Liver (tissue), 8 donors: ENCODE measurements at regions not wholly inside any gene's neighbourhood (a gene's known extent, or its start where the extent isn't known, plus 50 kb on each side); places are given as distances from the start of the nearest gene placed in this dataset.

Experiments
- DNase-seq: peaks from one replicate; pipeline ENCODE4 v3.0.0-alpha.2; 2017; ENCODE audit warnings: low spot score
- H3K27ac ChIP-seq, 2 donors: one replicate each; pipeline ENCODE4 v1.7.0; 2013; ENCODE audit warnings: inconsistent platforms in 2 of 2, low read length in 2 of 2, control low read depth in 1 of 2, low read depth in 1 of 2, mild to moderate bottlenecking in 1 of 2
- H3K27me3 ChIP-seq, 4 donors: one replicate each; pipeline versions ENCODE4 v1.6.1 to v1.7.0; 2013; ENCODE audit warnings: low read length in 3 of 4, inconsistent platforms in 1 of 4, mild to moderate bottlenecking in 1 of 4, moderate library complexity in 1 of 4; ENCODE audit not compliant: control insufficient read depth in 4 of 4, insufficient read depth in 4 of 4
- H3K36me3 ChIP-seq, 4 donors: one replicate each; pipeline versions ENCODE4 v1.6.1 to v1.7.0; 2013; ENCODE audit warnings: low read length in 3 of 4, mild to moderate bottlenecking in 3 of 4, low read depth in 1 of 4, moderate library complexity in 1 of 4; ENCODE audit not compliant: control insufficient read depth in 4 of 4, insufficient read depth in 3 of 4
- H3K4me1 ChIP-seq, 4 donors: one replicate each; pipeline versions ENCODE4 v1.6.1 to v1.7.0; 2013; ENCODE audit warnings: low read length in 3 of 4, mild to moderate bottlenecking in 3 of 4, moderate library complexity in 1 of 4; ENCODE audit not compliant: control insufficient read depth in 4 of 4, insufficient read depth in 4 of 4
- H3K4me3 ChIP-seq, 3 donors: one replicate each; pipeline versions ENCODE4 v1.6.1 to v1.7.0; 2013; ENCODE audit warnings: low read length in 3 of 3, control low read depth in 1 of 3, low read depth in 1 of 3, mild to moderate bottlenecking in 1 of 3
- H3K9ac ChIP-seq, 2 donors: one replicate each; pipeline ENCODE4 v1.7.0; 2013; ENCODE audit warnings: low read length in 2 of 2, mild to moderate bottlenecking in 2 of 2, moderate library complexity in 2 of 2, control low read depth in 1 of 2, low read depth in 1 of 2
- H3K9me3 ChIP-seq, 4 donors: one replicate each; pipeline versions ENCODE4 v1.6.1 to v1.7.0; 2013; ENCODE audit warnings: low read length in 3 of 4; ENCODE audit not compliant: control insufficient read depth in 4 of 4
- CTCF ChIP-seq: fragments of 150-350 bp; IDR thresholded peaks from 2 replicates; pipeline ENCODE4 v1.5.1; 2017; ENCODE audit warnings: improper control_type of control experiment, low read depth, low read length; ENCODE audit not compliant: missing input control
- FOXA2 ChIP-seq: IDR thresholded peaks from 2 replicates; pipeline ENCODE4 v1.6.1; 2016; ENCODE audit warnings: antibody characterized with exemption
- HNF4A ChIP-seq, 2 donors: conservative IDR thresholded peaks; 2 replicates each; pipeline ENCODE4 v1.6.1; 2016; ENCODE audit warnings: antibody characterized with exemption in 2 of 2, mild to moderate bottlenecking in 2 of 2
- JUND ChIP-seq, 2 donors: IDR thresholded peaks; 2 replicates each; pipeline ENCODE4 v1.6.1; 2016; ENCODE audit warnings: antibody characterized with exemption in 2 of 2
- MAX ChIP-seq: IDR thresholded peaks from 2 replicates; pipeline ENCODE4 v1.6.1; 2016; ENCODE audit warnings: antibody characterized with exemption
- NR2F2 ChIP-seq: IDR thresholded peaks from 2 replicates; pipeline ENCODE4 v1.6.1; 2016; ENCODE audit warnings: antibody characterized with exemption
- RAD21 ChIP-seq, 2 donors: IDR thresholded peaks; 2 replicates each; pipeline ENCODE4 v1.6.1; 2016; ENCODE audit warnings: antibody characterized with exemption in 2 of 2, mild to moderate bottlenecking in 2 of 2
- RXRA ChIP-seq, 2 donors: IDR thresholded peaks; 2 replicates each; pipeline ENCODE4 v1.6.1; 2017 to 2018; ENCODE audit warnings: antibody characterized with exemption in 2 of 2, mild to moderate bottlenecking in 1 of 2
- SP1 ChIP-seq: IDR thresholded peaks from 2 replicates; pipeline ENCODE4 v1.6.1; 2018; ENCODE audit warnings: antibody characterized with exemption, mild to moderate bottlenecking
- TAF1 ChIP-seq: conservative IDR thresholded peaks from 2 replicates; pipeline ENCODE4 v1.6.1; 2016; ENCODE audit warnings: antibody characterized with exemption, mild to moderate bottlenecking
- WGBS: extraction: QIAGEN DNeasy Blood & Tissue Kit; methylation state at CpG from one replicate; pipeline ENCODE4 v1.1.7; 2013; 5-methylcytosine and 5-hydroxymethylcytosine counted together
- donor health status: healthy.
- donor health status: healthy.
- donor health status: healthy.
- donor health status: healthy.
- donor health status: healthy.

GRCh38 chr4:29908276-29908675 lies 811.9 kb upstream of the PCDH7 start:
- Histone ChIP-seq H3K27ac (no peak overlapping the region), H3K36me3 (no peaks in the 10 kb centered on the region), H3K9ac (no peak overlapping the region), H3K9me3 (no peaks in the 10 kb centered on the region), H3K27me3 (no peaks in the 10 kb centered on the region), H3K4me1 (no peaks in the 10 kb centered on the region), H3K4me3 (no peak overlapping the region)
- TF ChIP-seq RAD21 (IDR thresholded peaks at IDR 0.05) (no peak), FOXA2 (no peak)
- no peak for DNase-seq
- 73% methylated on average over 2 of the region's 2 CpGs for WGBS

- Histone ChIP-seq H3K27ac (no peak overlapping the region), H3K4me3 (no peak overlapping the region), H3K4me1 (no peaks in the 10 kb centered on the region), H3K9ac (no peak overlapping the region), H3K36me3 (no peaks in the 10 kb centered on the region), H3K9me3 (no peaks in the 10 kb centered on the region), H3K27me3 (no peaks in the 10 kb centered on the region)
- no peak for DNase-seq
- 68% methylated on average over 2 of the region's 2 CpGs for WGBS
- TF ChIP-seq JUND (IDR thresholded peaks at IDR 0.05) (no peak), MAX (no peak), RXRA (IDR thresholded peaks at IDR 0.05) (no peak), TAF1 (no peak), HNF4A (conservative IDR thresholded peaks at IDR 0.05) (no peak), FOXA2 (no peak), NR2F2 (no peak), CTCF (no peak), RAD21 (IDR thresholded peaks at IDR 0.05) (no peak)
Observed at GRCh38 chr4:29927895-29928294, 792.3 kb upstream of the PCDH7 start.

GRCh38 chr4:29948451-29948850 lies 771.7 kb upstream of the PCDH7 start:
- no peak overlapping the region for H3K9ac ChIP-seq
- 66% methylated on average over 2 of the region's 2 CpGs for WGBS
- no peak for TF ChIP-seq SP1
- DNase-seq, result no peak
- H3K36me3 ChIP-seq, result no peaks in the 10 kb centered on the region
- no peaks in the 10 kb centered on the region for H3K4me1 ChIP-seq
- H3K27me3 ChIP-seq, result no peaks in the 10 kb centered on the region
- H3K27ac ChIP-seq, result no peak overlapping the region
- no peaks in the 10 kb centered on the region for H3K9me3 ChIP-seq
- no peak overlapping the region for H3K4me3 ChIP-seq

GRCh38 chr4:29948858-29949257 lies 771.3 kb upstream of the PCDH7 start:
- Histone ChIP-seq H3K4me1 (no peaks in the 10 kb centered on the region), H3K9ac (no peak overlapping the region), H3K27ac (no peak overlapping the region), H3K27me3 (no peaks in the 10 kb centered on the region), H3K4me3 (no peak overlapping the region), H3K36me3 (no peaks in the 10 kb centered on the region), H3K9me3 (no peaks in the 10 kb centered on the region)
- TF ChIP-seq JUND (IDR thresholded peaks at IDR 0.05), result no peak
- DNase-seq, result no peak
